ENCODE measurements at regions not wholly inside any gene's neighbourhood (a gene's known extent, or its start where the extent isn't known, plus 50 kb on each side); places are given as distances from the start of the nearest gene placed in this dataset.

DNA sequence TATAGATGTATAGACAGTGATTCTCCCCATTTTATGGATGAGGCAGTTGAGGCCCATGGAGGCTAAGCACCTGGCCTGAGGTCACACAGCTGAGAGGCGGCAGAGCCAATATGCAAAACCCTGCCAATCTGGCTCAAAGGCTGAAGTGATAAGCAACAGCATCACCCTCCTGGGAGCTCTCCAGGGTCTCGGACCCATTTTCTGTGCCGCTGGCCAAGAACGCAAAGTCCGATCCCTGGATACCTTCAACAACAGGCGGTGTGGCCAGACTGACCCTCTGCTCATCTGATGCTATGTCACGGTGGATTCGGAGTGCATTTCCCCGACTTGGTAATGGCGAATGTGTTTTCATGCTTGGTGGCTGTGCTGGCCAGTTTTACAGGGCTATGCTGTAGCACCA is 595.0 kb downstream of the TBC1D22A start:
- no peak overlapping the region for H2BK15ac ChIP-seq (ENCODE audit: low read depth, low read length)
- no peaks in the 10 kb centered on the region for H4K20me1 ChIP-seq (ENCODE audit: insufficient read depth, low read length)
- BruUV-seq (replicated peaks) = no TSS peak
- H3K36me3 ChIP-seq (ENCODE audit: control insufficient read depth, insufficient read depth, low read length) = no peaks in the 10 kb centered on the region
- in situ Hi-C loops (cut with MboI; ENCODE audit: low sequenced_read_pairs) (no loop called here), intact Hi-C loops (cut with micrococcal nuclease) (no loop called here), dilution Hi-C loops (cut with HindIII; ENCODE audit: low sequenced_read_pairs, unreplicated experiment) (no loop called here)
- H2BK5ac ChIP-seq (ENCODE audit: low read depth, low read length, poor library complexity, severe bottlenecking) = no peak overlapping the region
- H2AFZ ChIP-seq (replicated peaks; ENCODE audit: low read length, poor library complexity) = no peak overlapping the region
- H3K4me3 ChIP-seq (ENCODE audit: insufficient read depth, low read depth, low read length) = no peak overlapping the region
- no peak overlapping the region for H4K8ac ChIP-seq (ENCODE audit: low read depth in 2 of 2, low read length in 2 of 2)
- H3K27ac ChIP-seq (ENCODE audit: insufficient read depth, low read length) = no peak overlapping the region
- H2AK5ac ChIP-seq (ENCODE audit: low read depth, low read length) = no peak overlapping the region
- peaks cover 4% of the 10 kb centered on the region; the same call in 1 of the 2 replicates for H3K9me3 ChIP-seq (ENCODE audit: control insufficient read depth, insufficient read depth, low read length)
- no peak overlapping the region for H3K18ac ChIP-seq (ENCODE audit: low read depth, low read length)
- WGBS, 2 experiments (ENCODE audit: extremely low coverage in 2 of 2, insufficient read length in 1 of 2) = 74% methylated on average over 6 of the region's 10 CpGs; no CpG with 5 or more reads in 1 of the 2 experiments
- no peak overlapping the region for H3K4me2 ChIP-seq (ENCODE audit: low read depth, low read length)
- no peak for DNase-seq
- TF ChIP-seq RFX5 (IDR thresholded peaks at IDR 0.05; ENCODE audit: low read depth, low read length) (no peak), FOS (IDR thresholded peaks at IDR 0.05; ENCODE audit: low read depth, low read length) (no peak), POLR2A (IDR thresholded peaks at IDR 0.05; ENCODE audit: low read depth, low read length) (no peak), MXI1 (IDR thresholded peaks at IDR 0.05; ENCODE audit: borderline replicate concordance, low read depth, low read length) (no peak), MAFK (IDR thresholded peaks at IDR 0.05; ENCODE audit: low read depth, low read length) (no peak), CEBPB (IDR thresholded peaks at IDR 0.05; ENCODE audit: low read depth, low read length) (no peak), NFE2L2 (IDR thresholded peaks at IDR 0.05; ENCODE audit: low read depth, low read length) (no peak), SMC3 (IDR thresholded peaks at IDR 0.05; ENCODE audit: low read depth, low read length) (no peak), CHD1 (IDR thresholded peaks at IDR 0.05; ENCODE audit: low read depth, low read length) (no peak), MAZ (IDR thresholded peaks at IDR 0.05; ENCODE audit: borderline replicate concordance, low read depth, low read length) (no peak), RAD21 (IDR thresholded peaks at IDR 0.05; ENCODE audit: low read length) (no peak), BHLHE40 (IDR thresholded peaks at IDR 0.05; ENCODE audit: low read depth, low read length) (no peak), RCOR1 (IDR thresholded peaks at IDR 0.05; ENCODE audit: insufficient replicate concordance, low read length) (no peak)
- TF ChIP-seq, protein P1, sequence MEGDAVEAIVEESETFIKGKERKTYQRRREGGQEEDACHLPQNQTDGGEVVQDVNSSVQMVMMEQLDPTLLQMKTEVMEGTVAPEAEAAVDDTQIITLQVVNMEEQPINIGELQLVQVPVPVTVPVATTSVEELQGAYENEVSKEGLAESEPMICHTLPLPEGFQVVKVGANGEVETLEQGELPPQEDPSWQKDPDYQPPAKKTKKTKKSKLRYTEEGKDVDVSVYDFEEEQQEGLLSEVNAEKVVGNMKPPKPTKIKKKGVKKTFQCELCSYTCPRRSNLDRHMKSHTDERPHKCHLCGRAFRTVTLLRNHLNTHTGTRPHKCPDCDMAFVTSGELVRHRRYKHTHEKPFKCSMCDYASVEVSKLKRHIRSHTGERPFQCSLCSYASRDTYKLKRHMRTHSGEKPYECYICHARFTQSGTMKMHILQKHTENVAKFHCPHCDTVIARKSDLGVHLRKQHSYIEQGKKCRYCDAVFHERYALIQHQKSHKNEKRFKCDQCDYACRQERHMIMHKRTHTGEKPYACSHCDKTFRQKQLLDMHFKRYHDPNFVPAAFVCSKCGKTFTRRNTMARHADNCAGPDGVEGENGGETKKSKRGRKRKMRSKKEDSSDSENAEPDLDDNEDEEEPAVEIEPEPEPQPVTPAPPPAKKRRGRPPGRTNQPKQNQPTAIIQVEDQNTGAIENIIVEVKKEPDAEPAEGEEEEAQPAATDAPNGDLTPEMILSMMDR (conservative IDR thresholded peaks at IDR 0.05; ENCODE audit: low read depth, low read length) = no peak
- TF ChIP-seq, protein P2, sequence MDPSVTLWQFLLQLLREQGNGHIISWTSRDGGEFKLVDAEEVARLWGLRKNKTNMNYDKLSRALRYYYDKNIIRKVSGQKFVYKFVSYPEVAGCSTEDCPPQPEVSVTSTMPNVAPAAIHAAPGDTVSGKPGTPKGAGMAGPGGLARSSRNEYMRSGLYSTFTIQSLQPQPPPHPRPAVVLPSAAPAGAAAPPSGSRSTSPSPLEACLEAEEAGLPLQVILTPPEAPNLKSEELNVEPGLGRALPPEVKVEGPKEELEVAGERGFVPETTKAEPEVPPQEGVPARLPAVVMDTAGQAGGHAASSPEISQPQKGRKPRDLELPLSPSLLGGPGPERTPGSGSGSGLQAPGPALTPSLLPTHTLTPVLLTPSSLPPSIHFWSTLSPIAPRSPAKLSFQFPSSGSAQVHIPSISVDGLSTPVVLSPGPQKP (IDR thresholded peaks at IDR 0.05; ENCODE audit: borderline replicate concordance, low read depth, low read length) = no peak
- TF ChIP-seq, protein P3, sequence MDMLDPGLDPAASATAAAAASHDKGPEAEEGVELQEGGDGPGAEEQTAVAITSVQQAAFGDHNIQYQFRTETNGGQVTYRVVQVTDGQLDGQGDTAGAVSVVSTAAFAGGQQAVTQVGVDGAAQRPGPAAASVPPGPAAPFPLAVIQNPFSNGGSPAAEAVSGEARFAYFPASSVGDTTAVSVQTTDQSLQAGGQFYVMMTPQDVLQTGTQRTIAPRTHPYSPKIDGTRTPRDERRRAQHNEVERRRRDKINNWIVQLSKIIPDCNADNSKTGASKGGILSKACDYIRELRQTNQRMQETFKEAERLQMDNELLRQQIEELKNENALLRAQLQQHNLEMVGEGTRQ (IDR thresholded peaks at IDR 0.05; ENCODE audit: low read depth, low read length) = no peak
- H2BK20ac ChIP-seq (ENCODE audit: low read depth, low read length) = no peak overlapping the region
- no peak overlapping the region for H3K23ac ChIP-seq (ENCODE audit: low read depth, low read length)
- H3K79me1 ChIP-seq (ENCODE audit: low read depth in 1 of 2, low read length in 2 of 2) = no peaks in the 10 kb centered on the region
- no peak overlapping the region for H2BK120ac ChIP-seq (ENCODE audit: low read depth, low read length)
- no peak overlapping the region for H2AK9ac ChIP-seq (replicated peaks; ENCODE audit: low read depth, low read length, poor library complexity)
- ATAC-seq (ENCODE audit: low read depth) = no peak
- no peaks in the 10 kb centered on the region for H3K27me3 ChIP-seq (ENCODE audit: control insufficient read depth, insufficient read depth, low read length)
- H3K14ac ChIP-seq (replicated peaks; ENCODE audit: low read depth, low read length) = no peak overlapping the region
- no peak overlapping the region for H4K5ac ChIP-seq (ENCODE audit: low read depth, low read length)
- ChIA-PET POLR2A (ENCODE audit: unreplicated experiment) (no interaction called here), CTCF (no interaction called here)
- H3K9me1 ChIP-seq (ENCODE audit: insufficient read depth, low read length) = no peaks in the 10 kb centered on the region
- no peaks in the 10 kb centered on the region for H3K4me1 ChIP-seq (ENCODE audit: control insufficient read depth, insufficient read depth, low read length)
- no peak overlapping the region for H3K4ac ChIP-seq (ENCODE audit: low read depth, low read length)
- no peak overlapping the region for H3K9ac ChIP-seq (ENCODE audit: low read depth, low read length)
- H3K56ac ChIP-seq (ENCODE audit: extremely low read depth, insufficient read depth, low read length) = no peak overlapping the region
- H4K91ac ChIP-seq (ENCODE audit: insufficient read depth, low read depth, low read length) = no peak overlapping the region

All from IMR-90 (cell line).